MM.1S (cell line): ENCODE measurements at regions not wholly inside any gene's neighbourhood (a gene's known extent, or its start where the extent isn't known, plus 50 kb on each side); places are given as distances from the start of the nearest gene placed in this dataset.

Experiments used
- CTCF ChIP-seq: fragments of 300-600 bp; sonication (generic); IDR thresholded peaks from 2 replicates; pipeline ENCODE4 v1.5.1; 2016; ENCODE audit warnings: antibody characterized with exemption, low read length, mixed read lengths
- EZH2 ChIP-seq: fragments of 300-600 bp; sonication (generic); optimal IDR thresholded peaks from 2 replicates; pipeline ENCODE3; 2017; ENCODE audit warnings: low read depth, mild to moderate bottlenecking, antibody characterized with exemption, low read length, mixed read lengths

- no peak for TF ChIP-seq CTCF
- TF ChIP-seq EZH2, result no peak
These were observed 120.1 kb downstream of the BMP4 start for GRCh38 chr14:53836551-53836950.
